ENCODE measurements at regions not wholly inside any gene's neighbourhood (a gene's known extent, or its start where the extent isn't known, plus 50 kb on each side); places are given as distances from the start of the nearest gene placed in this dataset.

DNA sequence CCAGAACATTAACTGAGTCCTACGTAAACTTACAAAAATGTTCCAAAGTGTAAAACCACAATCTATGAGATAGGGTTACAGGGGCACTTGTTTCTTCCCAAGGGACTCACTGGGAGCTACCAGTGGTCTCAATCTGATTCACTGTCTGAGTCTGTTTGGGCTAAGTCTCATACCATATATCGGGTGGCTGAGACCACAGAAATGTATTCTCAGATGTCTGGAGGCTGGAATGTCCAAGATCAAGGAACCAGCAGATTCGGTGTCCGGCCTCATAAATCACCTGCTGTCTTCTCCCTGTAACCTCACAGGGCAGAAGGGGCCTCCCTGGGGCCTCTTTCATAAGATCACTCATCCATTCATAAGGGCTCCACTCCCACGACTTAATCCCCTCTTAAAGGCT, 616.3 kb upstream of the TMEM132C start:
- TF ChIP-seq POLR2A (IDR thresholded peaks at IDR 0.05; ENCODE audit: low read depth) (no peak), EP300 (IDR thresholded peaks at IDR 0.05) (no peak), POLR2AphosphoS5 (IDR thresholded peaks at IDR 0.05) (no peak)
- TF ChIP-seq, protein P1, sequence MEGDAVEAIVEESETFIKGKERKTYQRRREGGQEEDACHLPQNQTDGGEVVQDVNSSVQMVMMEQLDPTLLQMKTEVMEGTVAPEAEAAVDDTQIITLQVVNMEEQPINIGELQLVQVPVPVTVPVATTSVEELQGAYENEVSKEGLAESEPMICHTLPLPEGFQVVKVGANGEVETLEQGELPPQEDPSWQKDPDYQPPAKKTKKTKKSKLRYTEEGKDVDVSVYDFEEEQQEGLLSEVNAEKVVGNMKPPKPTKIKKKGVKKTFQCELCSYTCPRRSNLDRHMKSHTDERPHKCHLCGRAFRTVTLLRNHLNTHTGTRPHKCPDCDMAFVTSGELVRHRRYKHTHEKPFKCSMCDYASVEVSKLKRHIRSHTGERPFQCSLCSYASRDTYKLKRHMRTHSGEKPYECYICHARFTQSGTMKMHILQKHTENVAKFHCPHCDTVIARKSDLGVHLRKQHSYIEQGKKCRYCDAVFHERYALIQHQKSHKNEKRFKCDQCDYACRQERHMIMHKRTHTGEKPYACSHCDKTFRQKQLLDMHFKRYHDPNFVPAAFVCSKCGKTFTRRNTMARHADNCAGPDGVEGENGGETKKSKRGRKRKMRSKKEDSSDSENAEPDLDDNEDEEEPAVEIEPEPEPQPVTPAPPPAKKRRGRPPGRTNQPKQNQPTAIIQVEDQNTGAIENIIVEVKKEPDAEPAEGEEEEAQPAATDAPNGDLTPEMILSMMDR (IDR thresholded peaks at IDR 0.05), result no peak
